Thyroid gland (tissue), 4 donors: ENCODE measurements at regions not wholly inside any gene's neighbourhood (a gene's known extent, or its start where the extent isn't known, plus 50 kb on each side); places are given as distances from the start of the nearest gene placed in this dataset.

Experiments
- POLR2A ChIP-seq, 2 donors: fragments of 450-650 bp; IDR thresholded peaks; one replicate each; pipeline ENCODE4 v1.6.1; 2017; ENCODE audit warnings: antibody characterized with exemption in 2 of 2, mild to moderate bottlenecking in 2 of 2, moderate library complexity in 1 of 2
- TF ChIP-seq, protein P1 (sequence below), 6 experiments: fragments of 200-600 bp in 3 of 6; fragments of 450-650 bp in 3 of 6; sonication (generic) in 3 of 6; IDR thresholded peaks; one replicate each; pipeline ENCODE4 v1.5.1; 2016 to 2019; ENCODE audit warnings: antibody characterized with exemption in 6 of 6, mild to moderate bottlenecking in 2 of 6, inconsistent platforms in 1 of 6, moderate library complexity in 1 of 6

- TF ChIP-seq, protein P1, sequence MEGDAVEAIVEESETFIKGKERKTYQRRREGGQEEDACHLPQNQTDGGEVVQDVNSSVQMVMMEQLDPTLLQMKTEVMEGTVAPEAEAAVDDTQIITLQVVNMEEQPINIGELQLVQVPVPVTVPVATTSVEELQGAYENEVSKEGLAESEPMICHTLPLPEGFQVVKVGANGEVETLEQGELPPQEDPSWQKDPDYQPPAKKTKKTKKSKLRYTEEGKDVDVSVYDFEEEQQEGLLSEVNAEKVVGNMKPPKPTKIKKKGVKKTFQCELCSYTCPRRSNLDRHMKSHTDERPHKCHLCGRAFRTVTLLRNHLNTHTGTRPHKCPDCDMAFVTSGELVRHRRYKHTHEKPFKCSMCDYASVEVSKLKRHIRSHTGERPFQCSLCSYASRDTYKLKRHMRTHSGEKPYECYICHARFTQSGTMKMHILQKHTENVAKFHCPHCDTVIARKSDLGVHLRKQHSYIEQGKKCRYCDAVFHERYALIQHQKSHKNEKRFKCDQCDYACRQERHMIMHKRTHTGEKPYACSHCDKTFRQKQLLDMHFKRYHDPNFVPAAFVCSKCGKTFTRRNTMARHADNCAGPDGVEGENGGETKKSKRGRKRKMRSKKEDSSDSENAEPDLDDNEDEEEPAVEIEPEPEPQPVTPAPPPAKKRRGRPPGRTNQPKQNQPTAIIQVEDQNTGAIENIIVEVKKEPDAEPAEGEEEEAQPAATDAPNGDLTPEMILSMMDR (IDR thresholded peaks at IDR 0.05), result no peak
- no peak for TF ChIP-seq POLR2A (IDR thresholded peaks at IDR 0.05)
Measured at GRCh38 chr7:112858838-112859237, 68.6 kb upstream of the TMEM168 start.
